ENCODE measurements at regions not wholly inside any gene's neighbourhood (a gene's known extent, or its start where the extent isn't known, plus 50 kb on each side); places are given as distances from the start of the nearest gene placed in this dataset.
"Not testable (repeated sequence)": the region's sequence is repeated elsewhere in the genome, so short reads cannot be mapped to it uniquely, and the experiment has no call there.

DNA sequence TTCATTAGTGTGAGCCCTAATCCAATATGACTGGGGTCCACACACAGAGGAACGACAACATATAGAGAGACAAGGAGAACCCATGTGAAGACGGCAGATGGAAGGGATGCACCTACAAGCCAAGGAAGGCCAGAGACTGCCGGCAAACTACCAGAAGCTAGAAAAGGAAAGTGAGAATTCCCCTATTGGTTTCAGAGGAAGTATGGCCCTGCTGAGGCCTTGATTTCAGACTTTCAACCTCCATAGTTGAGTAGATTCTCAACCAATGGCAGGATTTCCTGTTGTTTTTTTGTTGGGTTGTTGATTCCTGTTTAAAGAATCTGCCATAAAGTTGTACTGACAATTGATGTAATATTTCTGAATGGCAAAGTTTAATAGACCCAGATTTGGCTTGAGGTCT, 241.5 kb downstream of the SATB2 start:
- no peak for DNase-seq

DNA sequence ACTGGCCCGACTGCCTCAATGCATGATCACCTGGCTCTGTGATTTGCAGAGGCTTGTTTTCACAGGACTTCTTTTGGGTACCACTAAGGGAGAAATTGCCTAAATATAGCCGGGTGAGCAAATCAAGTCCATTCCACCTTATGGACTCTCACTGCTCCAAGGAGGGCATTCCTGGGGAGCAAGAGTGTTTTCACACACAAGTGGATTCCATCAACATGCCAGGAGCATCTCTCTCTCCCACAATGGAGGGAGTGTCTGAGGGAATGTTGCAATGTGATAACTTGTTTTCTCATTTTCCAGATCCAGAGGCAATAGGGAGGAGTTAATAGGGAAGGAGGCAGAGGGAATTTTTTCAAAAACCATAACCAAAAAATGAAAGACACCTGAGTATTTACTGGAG, 250.7 kb downstream of the SATB2 start:
- no peak for DNase-seq

DNA sequence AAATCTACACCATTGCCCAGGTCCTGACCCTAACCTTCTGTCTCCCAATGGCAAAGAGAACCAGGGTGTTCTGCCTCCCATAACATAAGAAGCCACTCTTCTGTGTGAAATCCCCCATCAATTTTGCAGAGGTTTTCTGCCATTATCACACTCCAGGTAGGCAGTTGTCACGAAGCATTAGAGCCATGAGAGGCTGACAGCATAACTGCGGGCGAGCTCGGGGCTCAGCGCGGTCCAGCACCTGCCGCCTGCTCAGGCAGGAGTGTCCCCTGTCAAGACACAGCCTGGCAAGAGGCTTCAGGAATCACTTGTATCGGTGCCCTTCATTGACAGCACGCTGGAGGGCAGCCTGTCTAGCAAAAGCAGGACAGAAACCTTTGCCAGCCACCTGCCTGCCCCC, 251.2 kb downstream of the SATB2 start:
- DNase-seq = no peak

DNA sequence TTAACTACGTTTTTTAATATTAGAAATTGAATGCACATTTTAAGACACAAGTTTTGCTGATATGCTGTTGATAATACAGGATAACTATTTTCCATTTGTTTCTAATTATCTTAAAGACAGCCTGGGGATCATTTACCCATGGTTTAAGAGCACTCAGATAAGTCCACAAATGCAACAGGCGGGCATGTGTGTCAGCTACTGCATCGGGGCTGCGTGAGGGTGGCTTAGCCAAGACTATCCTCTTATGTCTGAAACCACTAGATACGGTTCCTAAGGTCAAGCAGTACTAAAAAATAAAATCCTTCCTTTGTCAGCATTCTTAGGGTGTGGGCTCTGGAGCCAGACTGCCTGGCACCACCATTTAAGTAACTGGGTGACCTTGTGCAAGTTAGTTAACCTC, 254.8 kb downstream of the SATB2 start:
- DNase-seq = no peak

DNA sequence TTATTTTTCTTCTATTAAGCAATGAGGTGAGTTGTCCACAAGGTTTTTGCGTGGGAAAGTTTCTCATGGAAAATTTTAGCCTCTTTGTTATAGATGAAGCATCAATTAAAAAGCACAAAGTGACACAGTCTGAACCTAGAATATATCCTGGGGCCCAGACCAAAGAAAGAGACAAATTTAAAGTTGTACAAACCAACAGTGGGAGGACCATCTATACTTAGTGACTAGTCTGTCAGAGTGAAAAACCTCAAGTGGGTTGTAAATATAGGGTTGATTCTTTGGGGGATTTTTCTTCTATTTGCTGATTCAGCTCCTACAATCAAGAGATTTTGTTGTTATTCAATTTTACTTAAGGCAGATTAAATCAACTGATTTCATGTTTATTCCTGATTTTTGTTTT, 256.2 kb downstream of the SATB2 start:
- no peak for DNase-seq

DNA sequence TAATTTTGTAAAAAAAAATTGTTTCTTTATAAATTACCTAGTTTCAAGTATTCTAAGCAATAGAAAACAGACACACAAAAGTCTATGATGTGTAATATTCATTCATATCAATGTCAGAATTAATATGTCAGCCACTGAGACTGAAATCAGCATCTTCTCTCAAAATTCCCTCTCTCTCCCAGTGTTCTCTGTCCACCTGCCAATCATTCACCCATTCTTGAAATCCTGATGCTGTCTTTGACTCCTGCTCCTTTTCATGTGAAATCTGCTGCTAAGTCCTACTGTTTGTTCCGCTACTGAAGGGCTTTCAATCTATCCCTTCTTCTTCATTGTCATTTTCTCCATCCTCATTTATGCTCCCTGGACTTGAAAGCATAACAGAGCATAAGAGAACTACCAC, 257.9 kb downstream of the SATB2 start:
- DNase-seq = no peak

DNA sequence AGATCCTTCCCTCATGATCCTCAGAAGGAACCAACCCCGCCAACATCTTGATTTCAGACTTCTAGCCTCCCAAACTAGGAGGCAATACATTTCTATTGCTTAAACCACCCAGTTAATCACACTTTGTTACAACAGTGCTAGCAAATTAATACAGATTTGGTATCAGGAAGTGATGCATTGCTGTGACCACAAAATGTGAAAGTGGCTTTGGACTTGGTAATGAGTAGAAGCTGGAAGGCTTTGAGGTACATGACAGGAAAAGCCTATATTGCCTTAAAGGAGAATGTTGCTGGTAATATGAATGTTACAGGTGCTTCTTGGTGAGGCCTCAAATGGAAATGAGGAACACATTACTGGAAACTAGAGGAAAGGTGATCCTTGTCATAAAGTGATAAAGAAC, 260.3 kb downstream of the SATB2 start:
- DNase-seq = no peak

DNA sequence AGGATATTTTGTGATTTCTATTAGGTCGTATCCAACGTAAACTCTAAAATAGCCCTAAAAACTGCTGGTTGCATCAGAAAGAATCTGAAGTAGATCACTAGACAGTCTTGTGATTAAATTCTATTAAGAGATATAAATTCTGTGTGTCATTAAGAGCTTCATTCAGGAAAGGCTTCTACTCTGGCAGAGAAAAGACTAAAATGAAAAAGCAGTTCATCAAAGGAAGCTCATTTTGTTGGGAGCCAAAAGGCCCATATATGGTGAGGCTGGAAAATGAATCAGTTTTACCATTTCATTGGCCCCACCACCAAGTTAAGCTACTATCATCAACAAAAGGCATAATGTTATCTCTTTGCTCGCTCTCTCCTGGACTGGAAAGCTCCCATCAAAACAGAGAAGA, 261.1 kb downstream of the SATB2 start:
- no peak for DNase-seq

DNA sequence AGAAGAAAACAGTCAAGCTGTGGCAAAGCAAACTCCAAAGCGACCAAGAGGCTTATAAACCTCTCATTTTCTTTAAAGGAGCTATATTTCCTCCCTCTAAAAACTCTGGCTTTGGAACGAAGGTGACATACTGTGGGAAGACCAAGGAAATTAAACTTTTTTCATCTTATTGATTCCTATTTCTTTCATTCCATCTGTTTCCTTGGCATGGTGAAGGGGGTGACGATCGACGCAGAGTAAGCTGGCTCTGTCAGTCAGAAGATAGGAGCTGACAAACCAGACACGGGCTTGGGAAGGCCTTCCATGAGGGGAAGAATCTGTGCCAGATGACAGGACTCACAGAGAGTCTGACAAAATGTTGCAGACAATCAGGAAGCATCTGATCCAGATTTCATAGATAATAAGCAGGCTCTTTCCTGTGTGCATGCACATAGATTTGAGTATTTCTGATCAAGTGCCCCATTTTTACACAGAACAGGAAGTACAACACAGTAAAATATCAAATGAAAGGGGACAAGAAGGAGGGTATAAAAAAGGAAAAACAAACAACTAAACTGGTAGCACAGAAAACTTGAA, 261.7 kb downstream of the SATB2 start:
- DNase-seq = no peak

DNA sequence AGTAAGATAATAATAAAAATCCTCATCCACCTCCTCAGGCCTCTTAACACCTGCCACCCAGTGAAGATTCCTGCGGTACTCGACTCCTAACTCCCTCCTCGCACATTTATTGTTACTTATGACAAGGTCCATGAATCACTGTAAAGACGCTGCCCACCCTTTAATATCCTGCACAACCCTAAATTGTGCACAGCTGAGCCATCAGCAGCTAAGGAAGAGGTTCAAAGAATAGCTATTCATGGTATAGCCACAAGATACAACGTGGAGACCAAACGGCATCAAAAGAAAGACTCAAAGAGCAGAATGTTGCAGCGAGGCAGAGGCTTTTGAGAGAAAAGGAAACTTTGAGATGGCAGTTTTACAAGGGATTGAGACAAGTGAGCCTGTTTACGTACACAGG, 266.3 kb downstream of the SATB2 start:
- no peak for DNase-seq

DNA sequence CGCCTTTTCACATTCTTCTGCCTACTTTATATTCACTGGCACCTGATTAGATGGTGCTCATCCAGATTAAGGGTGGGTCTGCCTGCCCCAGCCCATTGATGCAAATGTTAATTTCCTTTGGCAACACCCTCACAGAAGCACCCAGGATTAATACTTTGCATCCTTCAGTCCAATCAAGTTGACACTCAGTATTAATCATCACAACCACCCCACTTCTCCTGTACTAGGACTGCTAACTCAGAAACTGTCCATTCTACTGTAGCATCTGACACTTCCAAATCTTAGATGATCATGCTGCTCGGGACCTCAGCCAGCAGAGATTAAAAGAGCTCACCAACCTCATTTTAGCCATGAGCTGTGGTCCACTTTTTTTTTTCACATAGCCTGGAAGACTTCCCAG, 268.5 kb downstream of the SATB2 start:
- no peak for DNase-seq

DNA sequence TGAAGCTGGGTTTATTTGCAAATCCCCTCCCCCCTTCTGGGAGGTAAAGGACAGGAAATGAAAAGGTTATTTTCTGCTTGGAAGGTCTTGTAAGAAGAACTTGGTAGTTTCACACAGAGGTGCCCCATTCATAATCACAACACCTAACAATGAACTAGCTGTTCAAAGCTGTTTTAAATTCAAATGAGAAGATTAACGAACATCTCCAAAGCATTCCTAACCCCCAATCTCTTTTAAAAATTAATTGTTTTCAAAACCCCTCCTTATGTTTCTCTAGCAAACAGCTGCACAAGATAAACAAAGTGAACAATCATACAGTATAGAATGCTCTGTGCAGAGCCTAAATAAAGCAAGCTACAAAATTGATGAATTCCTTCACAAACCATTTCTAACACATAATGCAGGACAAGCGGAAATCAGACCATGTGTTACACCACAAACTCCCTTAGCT, 271.4 kb downstream of the SATB2 start:
- no peak for DNase-seq

DNA sequence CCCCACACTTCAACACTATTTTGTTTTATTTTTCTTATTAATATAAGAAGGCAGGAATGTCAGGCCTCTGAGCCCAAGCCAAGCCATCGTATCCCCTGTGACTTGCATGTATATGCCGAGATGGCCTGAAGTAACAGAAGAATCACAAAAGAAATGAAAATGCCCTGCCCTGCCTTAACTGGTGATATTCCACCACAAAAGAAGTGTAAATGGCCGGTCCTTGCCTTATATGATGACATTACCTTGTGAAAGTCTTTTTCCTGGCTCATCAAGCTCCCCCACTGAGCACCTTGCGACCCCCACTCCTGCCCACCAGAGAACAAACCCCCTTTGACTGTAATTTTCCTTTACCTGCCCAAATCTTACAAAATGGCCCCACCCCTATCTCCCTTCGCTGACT, 272.6 kb downstream of the SATB2 start:
- not testable (repeated sequence) for DNase-seq

DNA sequence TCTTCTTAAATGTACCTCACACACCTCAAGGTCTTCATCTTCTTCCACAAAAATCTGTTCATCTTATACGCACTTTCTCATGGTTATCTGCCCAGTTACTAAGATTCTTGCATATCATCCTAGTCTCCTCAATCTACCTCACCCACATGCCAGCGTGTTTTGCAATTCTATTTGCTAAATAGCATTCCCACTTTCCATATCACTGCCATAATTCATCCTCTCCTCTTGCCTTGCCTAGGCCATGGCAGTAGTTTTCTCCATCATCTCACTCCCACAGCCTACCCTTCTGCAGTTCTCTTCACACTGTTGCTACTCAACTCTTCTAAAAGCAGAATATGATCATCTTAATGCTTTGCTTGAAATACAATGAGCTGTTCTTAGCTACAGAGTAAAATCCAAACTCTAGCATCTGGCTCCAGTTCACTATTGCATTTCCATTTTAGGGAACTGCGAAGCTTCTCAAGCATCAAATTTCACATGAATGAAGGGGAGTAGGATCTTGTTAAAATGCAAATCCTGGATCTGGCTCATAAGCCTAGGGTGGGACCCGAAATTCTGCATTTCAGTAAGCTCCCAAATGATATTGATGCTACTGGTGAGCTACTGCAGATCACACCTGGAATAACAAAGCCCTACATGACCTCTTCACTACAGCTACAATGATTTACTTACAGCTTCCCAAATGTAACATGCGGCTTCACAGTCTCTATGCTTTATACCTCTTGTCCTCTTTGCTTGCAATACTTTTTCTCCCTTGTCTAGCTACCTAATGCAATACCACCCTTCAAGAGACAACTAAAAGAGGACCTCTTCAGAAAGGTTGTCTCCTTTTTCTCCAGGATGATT, 293.9 kb downstream of the SATB2 start:
- DNase-seq = no peak

DNA sequence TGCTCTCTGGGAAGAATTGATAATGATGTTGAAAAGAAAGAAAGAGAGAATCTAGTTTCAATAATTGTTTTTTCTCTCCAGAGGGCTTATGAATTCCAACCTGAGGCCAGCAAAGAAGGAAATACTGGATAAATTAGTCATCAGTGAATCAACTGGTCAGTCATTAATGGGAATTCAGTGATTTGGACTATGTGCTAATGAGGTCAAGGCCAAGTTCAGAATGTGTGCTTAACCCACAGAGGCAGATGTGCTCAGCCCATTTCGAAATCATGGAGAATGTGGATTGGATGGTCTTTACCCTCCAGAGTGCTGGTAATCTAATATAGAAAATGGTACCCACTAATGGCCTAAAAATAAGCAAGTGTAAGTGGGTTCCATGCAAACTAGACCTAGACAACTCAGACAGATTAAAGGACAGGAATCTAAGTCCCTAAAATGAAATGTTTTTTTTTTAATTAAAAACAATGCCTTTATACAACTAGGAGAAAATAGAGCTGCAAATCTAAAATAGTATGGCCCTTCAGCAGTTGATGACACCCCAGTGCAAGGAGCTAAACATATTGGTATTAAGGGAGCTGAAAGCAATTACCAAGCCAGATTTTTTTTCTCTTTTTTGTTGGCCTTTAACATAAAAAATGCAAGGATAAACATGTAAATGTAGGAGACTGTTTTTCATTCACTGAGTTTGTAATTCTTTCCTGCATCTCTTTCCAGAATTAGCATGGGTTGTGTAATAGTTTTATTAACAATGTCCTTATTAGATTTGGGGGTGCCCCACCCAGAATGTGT, 296.9 kb downstream of the SATB2 start:
- DNase-seq = no peak

DNA sequence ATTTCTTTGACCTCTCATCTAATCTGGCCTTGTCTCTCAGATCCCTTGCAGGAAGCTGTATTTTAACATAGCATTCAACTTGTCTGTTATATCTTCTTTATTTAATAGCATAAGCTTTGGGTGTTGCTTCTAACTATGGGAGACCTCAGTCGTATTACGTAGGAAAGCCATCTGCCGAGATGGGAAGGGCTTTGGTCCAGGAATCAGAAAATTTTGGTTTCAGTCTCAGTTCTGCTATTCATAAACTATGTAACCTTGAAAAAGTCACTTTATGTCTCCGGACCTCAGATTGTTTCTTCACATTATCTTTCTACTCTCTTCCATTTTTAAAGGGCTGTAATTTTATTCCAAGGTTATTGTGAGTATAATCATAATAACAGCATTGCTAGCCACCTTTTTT, 297.7 kb downstream of the SATB2 start:
- no peak for DNase-seq

DNA sequence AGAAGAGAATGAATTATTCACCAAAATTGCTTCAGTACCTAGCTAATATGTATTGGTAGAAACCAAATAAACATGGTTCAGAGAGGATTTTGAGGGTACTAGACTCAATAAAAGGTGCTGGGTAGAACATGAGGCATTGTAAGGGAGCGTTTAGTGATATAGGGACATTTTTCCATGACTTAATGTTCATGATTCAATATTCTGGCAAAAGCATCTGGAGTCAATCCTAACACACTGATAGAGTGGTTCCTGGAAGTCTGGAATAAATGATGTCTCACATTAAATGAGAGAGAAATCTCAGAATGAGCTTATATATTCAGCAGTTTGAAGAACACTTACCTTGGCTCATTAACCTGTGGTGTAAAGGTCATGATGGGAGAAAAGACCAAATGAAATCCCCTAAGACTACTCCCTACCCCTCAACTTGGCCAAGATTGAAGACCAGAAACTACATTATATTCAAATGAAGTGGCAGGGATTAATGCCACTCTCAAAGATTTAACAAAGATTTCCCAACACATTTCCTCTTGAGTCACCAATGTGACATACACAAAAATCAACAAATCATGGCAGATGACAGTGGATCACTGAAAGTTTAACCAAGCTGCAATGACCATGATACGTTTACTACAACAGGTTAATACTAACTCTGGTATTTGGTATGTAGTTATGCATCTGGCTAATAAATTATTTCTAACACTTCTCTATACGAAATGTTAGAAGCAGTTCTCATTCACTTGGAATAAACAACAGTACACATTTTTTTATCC, 309.5 kb downstream of the SATB2 start:
- no peak for DNase-seq

DNA sequence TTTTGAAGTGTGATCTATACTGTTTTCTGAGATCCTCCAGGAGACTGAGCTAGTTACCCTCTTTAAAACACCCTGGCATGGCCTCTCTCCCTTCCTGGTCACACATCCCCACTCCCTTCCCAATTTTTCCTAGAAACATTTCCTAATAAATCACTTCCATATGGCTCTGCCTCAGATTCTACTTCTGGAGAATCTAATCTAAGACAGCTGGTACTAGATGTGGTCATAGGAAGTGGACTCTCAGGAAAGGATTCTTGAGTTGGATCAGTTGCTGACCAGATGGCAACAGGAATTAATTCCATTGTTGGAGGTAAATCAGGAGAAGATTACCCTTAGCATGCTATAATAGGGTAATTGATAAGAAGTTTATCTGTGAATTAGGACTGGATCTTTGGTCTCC, 310.5 kb downstream of the SATB2 start:
- no peak for DNase-seq

DNA sequence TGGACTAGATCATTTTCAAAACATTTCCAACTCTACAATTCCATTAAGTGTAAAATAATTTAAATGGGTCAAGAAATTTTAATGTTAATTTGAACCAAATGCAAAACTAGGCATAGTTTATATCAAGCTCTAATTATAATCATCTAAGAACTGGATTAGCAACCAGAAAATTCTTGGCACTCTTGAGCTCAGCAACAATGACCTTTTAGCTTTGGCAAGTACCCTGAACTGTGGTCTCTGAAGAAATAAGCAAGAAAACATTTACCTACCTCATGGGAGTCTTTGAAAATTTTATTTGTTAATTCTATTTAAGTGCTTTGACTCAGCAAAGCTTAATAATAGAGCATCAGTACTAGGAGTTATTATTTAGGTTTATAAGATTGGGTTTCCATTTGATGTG, 313.2 kb downstream of the SATB2 start:
- no peak for DNase-seq

DNA sequence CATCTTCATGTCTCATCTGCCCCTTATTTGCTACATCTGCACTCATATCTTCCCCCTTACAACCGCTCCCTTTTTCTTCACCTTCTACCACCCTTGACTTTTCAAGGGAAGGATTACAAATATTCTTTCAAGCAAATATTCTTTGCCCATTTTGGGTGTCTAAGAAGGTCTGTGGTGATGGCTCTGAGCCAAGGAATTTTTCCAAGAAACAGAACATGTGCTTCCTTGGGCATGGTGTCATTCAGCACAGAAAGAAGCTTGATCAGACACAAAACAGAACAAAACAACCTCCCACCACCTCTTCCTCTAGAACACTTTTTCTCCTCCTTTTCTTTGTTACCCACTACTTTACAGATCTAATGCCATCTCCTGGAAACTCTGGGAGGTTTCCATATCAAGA, 313.7 kb downstream of the SATB2 start:
- DNase-seq = no peak

DNA sequence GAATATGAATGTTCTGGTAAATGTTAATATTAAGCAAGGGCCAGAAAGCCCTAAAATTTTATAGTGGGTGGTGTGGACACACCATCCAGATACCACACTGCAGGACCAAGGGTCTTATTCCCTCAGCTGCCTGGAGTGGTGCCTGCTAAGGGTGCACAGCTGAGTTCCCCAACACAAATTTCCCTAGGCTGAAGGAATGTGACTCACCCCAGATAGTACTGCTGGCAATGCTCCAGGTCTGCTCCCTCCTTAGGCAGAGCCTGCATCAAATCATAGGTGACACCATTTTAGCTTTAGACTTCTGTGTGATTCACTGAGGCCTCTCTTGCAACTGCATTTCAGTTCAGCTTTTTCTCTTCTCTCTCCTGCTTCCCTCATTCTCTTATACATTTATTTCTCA, 321.1 kb downstream of the SATB2 start:
- no peak for DNase-seq

DNA sequence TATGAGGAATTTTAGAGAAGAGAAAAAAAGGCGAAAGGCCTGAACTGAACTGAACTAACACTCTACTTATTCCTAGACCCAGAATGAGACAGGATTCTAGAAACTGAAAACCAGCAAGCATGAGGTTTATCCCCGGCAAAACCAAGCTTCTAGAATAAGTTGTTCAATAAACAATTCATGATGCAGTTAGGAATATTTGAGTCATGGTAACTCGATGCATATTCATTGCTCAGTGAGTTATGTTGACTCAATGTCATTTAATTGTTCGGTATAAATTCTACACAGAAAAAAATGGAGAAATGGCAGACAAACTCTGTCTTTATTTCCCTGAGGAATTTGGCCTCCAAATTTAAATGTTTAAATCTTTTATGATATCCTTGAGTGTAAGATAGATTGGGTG, 321.5 kb downstream of the SATB2 start:
- DNase-seq = no peak

DNA sequence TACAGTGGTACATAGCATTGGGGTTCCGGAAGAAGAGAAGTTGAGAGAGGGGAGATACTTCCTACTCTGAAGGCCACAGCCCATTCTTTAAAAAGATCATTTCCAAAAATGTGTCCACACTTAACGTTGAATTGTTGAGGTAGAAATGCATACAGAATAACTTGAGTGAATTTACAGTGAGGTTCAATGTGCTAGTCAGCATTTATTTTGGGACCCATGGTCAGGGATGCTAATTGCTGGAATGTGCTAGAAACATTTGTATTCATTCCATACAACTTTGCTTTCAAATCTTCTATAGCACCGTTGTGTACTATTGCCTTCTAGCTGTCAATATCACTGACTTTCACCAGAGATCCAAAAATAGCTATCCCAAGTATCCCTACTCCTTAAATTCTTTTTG, 325.9 kb downstream of the SATB2 start:
- DNase-seq = no peak
